SU-DHL-6 (cell line): ENCODE measurements at regions not wholly inside any gene's neighbourhood (a gene's known extent, or its start where the extent isn't known, plus 50 kb on each side); places are given as distances from the start of the nearest gene placed in this dataset.

Source experiments
- EZH2phosphoT487 ChIP-seq: fragments of 200-600 bp; sonication (generic), shearing (Covaris generic); conservative IDR thresholded peaks from 2 replicates; pipeline ENCODE4 v1.6.1; 2018; ENCODE audit warnings: mild to moderate bottlenecking, antibody characterized with exemption, low read length, moderate library complexity, mixed read lengths
- TF ChIP-seq, protein P1 (sequence below): fragments of 200-600 bp; sonication (generic); IDR thresholded peaks from one replicate; pipeline ENCODE4 v1.5.1; 2017; ENCODE audit warnings: antibody characterized with exemption, mild to moderate bottlenecking, low read length, moderate library complexity; ENCODE audit not compliant: insufficient read depth, poor library complexity, severe bottlenecking

DNA sequence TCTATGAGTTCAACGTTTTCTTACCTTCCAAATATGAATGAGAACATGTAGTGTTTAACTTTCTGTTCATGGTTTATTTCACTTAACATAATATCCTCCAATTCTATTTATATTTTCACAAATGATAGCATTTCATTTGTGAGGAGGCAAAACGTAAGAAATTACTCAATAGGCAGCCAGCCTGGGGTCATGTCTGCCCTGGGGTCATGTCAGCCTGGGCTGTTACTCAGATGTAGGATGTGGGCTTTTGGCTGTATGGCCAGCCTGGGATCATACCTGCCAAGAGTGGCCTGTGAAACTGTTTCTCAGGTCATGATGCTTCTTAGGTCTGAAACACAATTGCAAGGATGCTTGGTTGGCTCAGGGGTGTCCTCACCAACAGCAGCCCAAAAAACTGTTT is 187.0 kb downstream of the FBXO8 start:
- TF ChIP-seq, protein P1, sequence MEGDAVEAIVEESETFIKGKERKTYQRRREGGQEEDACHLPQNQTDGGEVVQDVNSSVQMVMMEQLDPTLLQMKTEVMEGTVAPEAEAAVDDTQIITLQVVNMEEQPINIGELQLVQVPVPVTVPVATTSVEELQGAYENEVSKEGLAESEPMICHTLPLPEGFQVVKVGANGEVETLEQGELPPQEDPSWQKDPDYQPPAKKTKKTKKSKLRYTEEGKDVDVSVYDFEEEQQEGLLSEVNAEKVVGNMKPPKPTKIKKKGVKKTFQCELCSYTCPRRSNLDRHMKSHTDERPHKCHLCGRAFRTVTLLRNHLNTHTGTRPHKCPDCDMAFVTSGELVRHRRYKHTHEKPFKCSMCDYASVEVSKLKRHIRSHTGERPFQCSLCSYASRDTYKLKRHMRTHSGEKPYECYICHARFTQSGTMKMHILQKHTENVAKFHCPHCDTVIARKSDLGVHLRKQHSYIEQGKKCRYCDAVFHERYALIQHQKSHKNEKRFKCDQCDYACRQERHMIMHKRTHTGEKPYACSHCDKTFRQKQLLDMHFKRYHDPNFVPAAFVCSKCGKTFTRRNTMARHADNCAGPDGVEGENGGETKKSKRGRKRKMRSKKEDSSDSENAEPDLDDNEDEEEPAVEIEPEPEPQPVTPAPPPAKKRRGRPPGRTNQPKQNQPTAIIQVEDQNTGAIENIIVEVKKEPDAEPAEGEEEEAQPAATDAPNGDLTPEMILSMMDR = no peak
- no peak for TF ChIP-seq EZH2phosphoT487
